ENCODE measurements at regions not wholly inside any gene's neighbourhood (a gene's known extent, or its start where the extent isn't known, plus 50 kb on each side); places are given as distances from the start of the nearest gene placed in this dataset.

DNA sequence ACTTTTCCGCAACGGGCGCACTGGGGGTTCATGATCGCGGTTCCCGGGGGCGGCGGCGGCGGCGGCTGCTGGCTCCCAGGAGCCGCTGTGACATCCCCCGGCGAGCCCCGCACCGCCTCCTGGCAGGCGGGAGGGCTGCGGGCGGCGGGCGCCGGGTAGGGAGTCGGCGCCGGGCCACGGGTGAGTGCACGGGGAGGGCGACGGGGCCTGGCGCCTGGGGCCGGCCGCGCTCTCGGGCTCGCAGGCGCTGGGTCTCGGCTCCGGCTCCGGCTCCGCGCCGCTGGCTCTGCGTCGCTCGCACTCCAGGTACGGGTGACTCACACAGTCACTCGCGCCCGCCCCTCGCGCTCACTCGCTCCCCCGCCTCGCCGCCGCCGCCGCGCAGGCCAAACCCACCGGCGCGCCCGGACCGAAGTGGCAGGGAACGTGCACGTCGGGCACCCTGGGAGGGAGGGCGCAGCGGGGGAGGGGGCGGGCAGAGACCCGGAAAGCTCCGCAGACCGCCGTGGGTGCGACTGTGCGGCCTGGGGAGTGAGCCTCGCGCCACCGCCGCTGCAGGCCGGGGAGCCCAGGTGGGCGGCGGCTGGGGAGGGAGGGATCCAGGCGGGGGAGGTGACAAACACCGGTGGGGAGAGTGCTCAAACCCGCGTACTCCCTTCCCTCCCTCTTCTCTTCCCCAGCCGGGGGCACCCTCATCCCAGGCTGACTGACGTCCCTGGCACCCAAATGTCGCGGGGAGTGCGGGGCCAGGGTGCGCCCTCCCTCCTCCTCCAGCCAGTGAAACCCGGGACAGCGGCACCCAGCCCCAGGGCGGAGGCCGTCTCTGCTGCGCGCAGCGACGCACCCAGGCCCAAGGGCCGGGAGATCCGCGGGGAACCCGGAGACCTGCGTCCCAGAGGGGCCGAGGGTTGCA is 276.9 kb upstream of the NEBL start:
- H3K4me1 ChIP-seq, result peaks cover 0 to 32% (median 19%) of the 10 kb centered on the region in 6 donors
- H3K36me3 ChIP-seq, result no peaks in the 10 kb centered on the region
- TF ChIP-seq POLR2AphosphoS5 (IDR thresholded peaks at IDR 0.05), result no peak
- TF ChIP-seq, protein P1, sequence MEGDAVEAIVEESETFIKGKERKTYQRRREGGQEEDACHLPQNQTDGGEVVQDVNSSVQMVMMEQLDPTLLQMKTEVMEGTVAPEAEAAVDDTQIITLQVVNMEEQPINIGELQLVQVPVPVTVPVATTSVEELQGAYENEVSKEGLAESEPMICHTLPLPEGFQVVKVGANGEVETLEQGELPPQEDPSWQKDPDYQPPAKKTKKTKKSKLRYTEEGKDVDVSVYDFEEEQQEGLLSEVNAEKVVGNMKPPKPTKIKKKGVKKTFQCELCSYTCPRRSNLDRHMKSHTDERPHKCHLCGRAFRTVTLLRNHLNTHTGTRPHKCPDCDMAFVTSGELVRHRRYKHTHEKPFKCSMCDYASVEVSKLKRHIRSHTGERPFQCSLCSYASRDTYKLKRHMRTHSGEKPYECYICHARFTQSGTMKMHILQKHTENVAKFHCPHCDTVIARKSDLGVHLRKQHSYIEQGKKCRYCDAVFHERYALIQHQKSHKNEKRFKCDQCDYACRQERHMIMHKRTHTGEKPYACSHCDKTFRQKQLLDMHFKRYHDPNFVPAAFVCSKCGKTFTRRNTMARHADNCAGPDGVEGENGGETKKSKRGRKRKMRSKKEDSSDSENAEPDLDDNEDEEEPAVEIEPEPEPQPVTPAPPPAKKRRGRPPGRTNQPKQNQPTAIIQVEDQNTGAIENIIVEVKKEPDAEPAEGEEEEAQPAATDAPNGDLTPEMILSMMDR (IDR thresholded peaks at IDR 0.05 in 8 of 11, conservative IDR thresholded peaks at IDR 0.05 in 3 of 11), result no peak
- TF ChIP-seq POLR2A (IDR thresholded peaks at IDR 0.05), result no peak
- H3K27me3 ChIP-seq (replicated peaks in 1 of 7), result peaks cover 0 to 76% (median 29%) of the 10 kb centered on the region in 7 donors
- peaks cover 0 to 2% (median 0%) of the 10 kb centered on the region in 8 donors for H3K9me3 ChIP-seq
- H3K4me3 ChIP-seq, result peak overlapping the region in 7 of 8 donors; percentile 14 to 60 (median 33)
- peak overlapping the region in 1 of 8 donors; percentile 1 for H3K27ac ChIP-seq
- WGBS, 5 donors, result 1 to 8% (median 2%) methylated on average over 32 to 107 of the region's 107 CpGs
- intact Hi-C loops (cut with DNase I; ENCODE audit: low total_unique reads), result no loop called here
- peak; percentile 79 for DNase-seq

GRCh38 chr10:21172930-21173801 is 276.1 kb upstream of the NEBL start:
- peak overlapping the region in 6 of 8 donors; percentile 22 to 60 (median 34) for H3K4me3 ChIP-seq
- TF ChIP-seq POLR2AphosphoS5 (IDR thresholded peaks at IDR 0.05) (no peak), POLR2A (IDR thresholded peaks at IDR 0.05) (no peak)
- TF ChIP-seq, protein P1 (IDR thresholded peaks at IDR 0.05 in 8 of 11, conservative IDR thresholded peaks at IDR 0.05 in 3 of 11), result no peak
- H3K4me1 ChIP-seq, result peaks cover 0 to 32% (median 19%) of the 10 kb centered on the region in 6 donors
- no peaks in the 10 kb centered on the region for H3K36me3 ChIP-seq
- no peak for DNase-seq
- WGBS, 5 donors, result 2 to 3% (median 3%) methylated on average over 45 to 69 of the region's 69 CpGs
- intact Hi-C loops (cut with DNase I; ENCODE audit: low total_unique reads), result no loop called here
- peaks cover 0 to 76% (median 29%) of the 10 kb centered on the region in 7 donors for H3K27me3 ChIP-seq (replicated peaks in 1 of 7)
- no peaks in the 10 kb centered on the region for H3K9me3 ChIP-seq
- no peak overlapping the region for H3K27ac ChIP-seq

GRCh38 chr10:21172542-21172929 is 275.4 kb upstream of the NEBL start:
- H3K27ac ChIP-seq, result no peak overlapping the region
- no peaks in the 10 kb centered on the region for H3K36me3 ChIP-seq
- no peaks in the 10 kb centered on the region for H3K9me3 ChIP-seq
- H3K27me3 ChIP-seq (replicated peaks in 1 of 7), result peaks cover 0 to 74% (median 29%) of the 10 kb centered on the region in 7 donors
- intact Hi-C loops (cut with DNase I; ENCODE audit: low total_unique reads), result no loop called here
- peaks cover 0 to 32% (median 19%) of the 10 kb centered on the region in 6 donors for H3K4me1 ChIP-seq
- TF ChIP-seq POLR2A (IDR thresholded peaks at IDR 0.05) (no peak), POLR2AphosphoS5 (IDR thresholded peaks at IDR 0.05) (no peak)
- TF ChIP-seq, protein P1 (IDR thresholded peaks at IDR 0.05 in 8 of 11, conservative IDR thresholded peaks at IDR 0.05 in 3 of 11), result no peak
- DNase-seq, result no peak
- H3K4me3 ChIP-seq, result peak overlapping the region in 3 of 8 donors; percentile 22 to 60 (median 36)
- whole genome bisulfite sequencing, 5 donors, result 30 to 39% (median 37%) methylated on average over 10 of the region's 10 CpGs
